H9 (cell line): ENCODE measurements at regions not wholly inside any gene's neighbourhood (a gene's known extent, or its start where the extent isn't known, plus 50 kb on each side); places are given as distances from the start of the nearest gene placed in this dataset.

Source experiments
- DNase-seq: peaks from one replicate; pipeline ENCODE4 v3.0.0-alpha.2; 2017
- H2AFZ ChIP-seq: one replicate; pipeline ENCODE4 v1.6.1; 2013; ENCODE audit warnings: mild to moderate bottlenecking, low read length, control low read depth, moderate library complexity
- H2AK5ac ChIP-seq: 2 replicates; pipeline ENCODE4 v1.6.1; 2013; ENCODE audit warnings: low read length, control low read depth, mixed read lengths; ENCODE audit not compliant: insufficient read length
- H2BK120ac ChIP-seq: one replicate; pipeline ENCODE4 v1.6.1; 2013; ENCODE audit warnings: low read depth, mild to moderate bottlenecking, low read length, control low read depth, inconsistent platforms; ENCODE audit not compliant: poor library complexity, severe bottlenecking
- H2BK12ac ChIP-seq: 2 replicates; pipeline ENCODE4 v1.6.1; 2013; ENCODE audit warnings: low read length, control low read depth, mixed read lengths, low read depth; ENCODE audit not compliant: insufficient read length
- H2BK15ac ChIP-seq: 2 replicates; pipeline ENCODE4 v1.6.1; 2013; ENCODE audit warnings: low read depth, low read length, control low read depth
- H2BK20ac ChIP-seq: one replicate; pipeline ENCODE4 v1.6.1; 2013; ENCODE audit warnings: low read depth, mild to moderate bottlenecking, low read length, control low read depth, inconsistent platforms; ENCODE audit not compliant: poor library complexity, severe bottlenecking
- H2BK5ac ChIP-seq: 2 replicates; pipeline ENCODE4 v1.6.1; 2013; ENCODE audit warnings: low read length, control low read depth, mixed read lengths; ENCODE audit not compliant: insufficient read length
- H3K14ac ChIP-seq: 2 replicates; pipeline ENCODE4 v1.6.1; 2013; ENCODE audit warnings: low read length, control low read depth; ENCODE audit not compliant: insufficient read depth
- H3K18ac ChIP-seq: 2 replicates; pipeline ENCODE4 v1.6.1; 2013; ENCODE audit warnings: low read depth, mild to moderate bottlenecking, mixed read lengths, low read length, control low read depth; ENCODE audit not compliant: insufficient read length
- H3K23ac ChIP-seq: 2 replicates; pipeline ENCODE4 v1.6.1; 2013; ENCODE audit warnings: low read length, control low read depth, mixed read lengths, low read depth; ENCODE audit not compliant: insufficient read length
- H3K23me2 ChIP-seq: 2 replicates; pipeline ENCODE4 v1.6.1; 2013; ENCODE audit warnings: low read depth, mild to moderate bottlenecking, mixed read lengths, low read length, control low read depth; ENCODE audit not compliant: insufficient read length, poor library complexity, severe bottlenecking
- H3K27ac ChIP-seq: 2 replicates; pipeline ENCODE4 v1.5.1; 2013; ENCODE audit warnings: low read length, control low read depth, mixed read lengths, low read depth; ENCODE audit not compliant: insufficient read length
- H3K27me3 ChIP-seq: 2 replicates; pipeline ENCODE4 v1.6.1; 2013; ENCODE audit warnings: low read length, control low read depth, inconsistent platforms; ENCODE audit not compliant: insufficient read depth
- H3K4ac ChIP-seq: 2 replicates; pipeline ENCODE4 v1.6.1; 2013; ENCODE audit warnings: low read depth, mild to moderate bottlenecking, control low read depth, inconsistent platforms, low read length, moderate library complexity
- H3K4me1 ChIP-seq: 2 replicates; pipeline ENCODE4 v1.6.1; 2013; ENCODE audit warnings: low read length, control low read depth, inconsistent platforms; ENCODE audit not compliant: insufficient read depth
- H3K4me2 ChIP-seq: 2 replicates; pipeline ENCODE4 v1.6.1; 2013; ENCODE audit warnings: low read length, control low read depth, mixed read lengths; ENCODE audit not compliant: insufficient read length, insufficient read depth
- H3K56ac ChIP-seq: 2 replicates; pipeline ENCODE4 v1.6.1; 2013; ENCODE audit warnings: low read depth, mild to moderate bottlenecking, mixed read lengths, low read length, control low read depth; ENCODE audit not compliant: insufficient read length
- H3K79me1 ChIP-seq: 2 replicates; pipeline ENCODE4 v1.6.1; 2013; ENCODE audit warnings: low read depth, mild to moderate bottlenecking, moderate library complexity, low read length, control low read depth, inconsistent platforms; ENCODE audit not compliant: insufficient read depth, poor library complexity, severe bottlenecking
- H3K79me2 ChIP-seq: 2 replicates; pipeline ENCODE4 v1.6.1; 2013; ENCODE audit warnings: low read length, control low read depth, inconsistent platforms; ENCODE audit not compliant: insufficient read depth
- H3K9ac ChIP-seq: 2 replicates; pipeline ENCODE4 v1.6.1; 2013; ENCODE audit warnings: low read length, control low read depth, mixed read lengths; ENCODE audit not compliant: insufficient read length; ENCODE audit errors: extremely low read depth
- H3K9me3 ChIP-seq: one replicate; pipeline ENCODE4 v1.6.1; 2013; ENCODE audit warnings: low read depth, low read length, inconsistent platforms; ENCODE audit not compliant: control insufficient read depth
- H3T11ph ChIP-seq: one replicate; pipeline ENCODE4 v1.6.1; 2013; ENCODE audit warnings: mild to moderate bottlenecking, low read length, control low read depth, inconsistent platforms
- H4K20me1 ChIP-seq: one replicate; pipeline ENCODE4 v1.6.1; 2013; ENCODE audit not compliant: control insufficient read depth, insufficient read length, insufficient read depth
- H4K5ac ChIP-seq: 2 replicates; pipeline ENCODE4 v1.6.1; 2013; ENCODE audit warnings: low read depth, mild to moderate bottlenecking, mixed read lengths, low read length, control low read depth; ENCODE audit not compliant: insufficient read length
- H4K8ac ChIP-seq: replicated peaks from 2 replicates; pipeline ENCODE4 v1.6.1; 2013; ENCODE audit warnings: low read length, control low read depth, mixed read lengths, low read depth; ENCODE audit not compliant: insufficient read length
- H4K91ac ChIP-seq: 2 replicates; pipeline ENCODE4 v1.6.1; 2013; ENCODE audit warnings: low read depth, mild to moderate bottlenecking, moderate library complexity, mixed read lengths, low read length, control low read depth; ENCODE audit not compliant: insufficient read length
- H3K27ac Mint-ChIP-seq, 3 experiments: 2 replicates in 2 of 3; 3 replicates in 1 of 3; pipeline ENCODE4 v1.8.0; 2020 to 2021; ENCODE audit warnings: mixed read lengths in 3 of 3, mild to moderate bottlenecking in 1 of 3, moderate library complexity in 1 of 3
- H3K27me3 Mint-ChIP-seq: 2 replicates; pipeline ENCODE4 v1.8.0; 2021; ENCODE audit warnings: low read depth, mild to moderate bottlenecking, moderate library complexity, mixed read lengths
- H3K36me3 Mint-ChIP-seq, 3 experiments: 2 replicates in 2 of 3; 3 replicates in 1 of 3; pipeline ENCODE4 v1.8.0; 2020 to 2021; ENCODE audit warnings: low read depth in 3 of 3, mixed read lengths in 3 of 3; ENCODE audit not compliant: insufficient read depth in 1 of 3
- H3K4me1 Mint-ChIP-seq, 2 experiments: 2 replicates each; pipeline ENCODE4 v1.8.0; 2020; ENCODE audit warnings: mixed read lengths in 2 of 2
- H3K4me3 Mint-ChIP-seq, 2 experiments: 2 replicates in 1 of 2; 3 replicates in 1 of 2; pipeline ENCODE4 v1.8.0; 2020 to 2021; ENCODE audit warnings: mild to moderate bottlenecking in 2 of 2, mixed read lengths in 2 of 2, moderate library complexity in 1 of 2
- H3K9me3 Mint-ChIP-seq, 2 experiments: 2 replicates in 1 of 2; 3 replicates in 1 of 2; pipeline ENCODE4 v1.8.0; 2020; ENCODE audit warnings: mild to moderate bottlenecking in 2 of 2, mixed read lengths in 2 of 2, moderate library complexity in 1 of 2
- CTCF ChIP-seq: fragments of 200-600 bp; sonication (generic); conservative IDR thresholded peaks from 3 replicates; pipeline ENCODE4 v1.8.0; 2021; ENCODE audit warnings: antibody characterized with exemption, mild to moderate bottlenecking
- whole genome bisulfite sequencing: extraction: QIAGEN DNeasy Blood & Tissue Kit; methylation state at CpG from one replicate; pipeline ENCODE4 v1.1.7; 2013; ENCODE audit warnings: missing lambda C conversion rate, low lambda C conversion rate, mixed read lengths; ENCODE audit not compliant: insufficient read length; ENCODE audit errors: extremely low coverage; 5-methylcytosine and 5-hydroxymethylcytosine counted together

- Histone ChIP-seq H3K23ac (no peak overlapping the region), H3K9ac (no peak overlapping the region), H3K79me2 (no peaks in the 10 kb centered on the region), H3K4me1 (no peaks in the 10 kb centered on the region), H3K14ac (no peak overlapping the region), H4K20me1 (no peaks in the 10 kb centered on the region), H2BK15ac (no peak overlapping the region), H3K79me1 (no peaks in the 10 kb centered on the region), H3K56ac (no peak overlapping the region), H3K4me2 (no peak overlapping the region), H4K5ac (no peak overlapping the region), H3T11ph (no peak overlapping the region), H2AK5ac (no peak overlapping the region), H2BK120ac (no peak overlapping the region), H2BK20ac (no peak overlapping the region), H4K8ac (no peak overlapping the region), H3K4ac (no peak overlapping the region), H2BK5ac (no peak overlapping the region), H3K9me3 (no peaks in the 10 kb centered on the region), H3K23me2 (no peaks in the 10 kb centered on the region), H3K27ac (no peak overlapping the region), H2AFZ (no peak overlapping the region), H4K91ac (no peak overlapping the region), H3K18ac (no peak overlapping the region), H2BK12ac (no peak overlapping the region), H3K27me3 (no peaks in the 10 kb centered on the region)
- no CpG with 5 or more reads among the region's 2 CpGs for WGBS
- no peak for DNase-seq
- H3K36me3 Mint-ChIP-seq, result no peaks in the 10 kb centered on the region
- H3K27ac Mint-ChIP-seq, result no peak overlapping the region
- H3K4me1 Mint-ChIP-seq, result no peaks in the 10 kb centered on the region
- H3K4me3 Mint-ChIP-seq, result no peak overlapping the region
- no peak for TF ChIP-seq CTCF
- H3K27me3 Mint-ChIP-seq, result no peaks in the 10 kb centered on the region
- H3K9me3 Mint-ChIP-seq, result no peaks in the 10 kb centered on the region; a peak in 2 of 5 replicates
These were observed 189.9 kb upstream of the GALNT5 start for GRCh38 chr2:157067562-157067961.
